Thoracic aorta (tissue), 2 donors: ENCODE measurements at regions not wholly inside any gene's neighbourhood (a gene's known extent, or its start where the extent isn't known, plus 50 kb on each side); places are given as distances from the start of the nearest gene placed in this dataset.

Experiments
- ATAC-seq: fragments of 150-250 bp; one replicate; pipeline ENCODE4 v1.8.0; 2017; ENCODE audit warnings: low read depth; ENCODE audit not compliant: insufficient number of reproducible peaks, low FRiP score
- DNase-seq: peaks from one replicate; pipeline ENCODE4 v3.0.0-alpha.2; 2020; ENCODE audit warnings: low spot score
- H3K27ac ChIP-seq, 2 donors: fragments of 200-600 bp; sonication (generic); 1 replicate in 1 of 2; 2 replicates in 1 of 2; pipeline ENCODE4 v1.5.1; 2016; ENCODE audit warnings: mild to moderate bottlenecking in 2 of 2, moderate library complexity in 2 of 2
- H3K27me3 ChIP-seq: fragments of 200-600 bp; sonication (generic); replicated peaks from 2 replicates; pipeline ENCODE4 v1.6.0; 2016; ENCODE audit warnings: mild to moderate bottlenecking; ENCODE audit not compliant: insufficient read depth
- H3K36me3 ChIP-seq: fragments of 200-600 bp; sonication (generic); one replicate; pipeline ENCODE4 v1.5.1; 2016
- H3K4me1 ChIP-seq, 2 donors: fragments of 200-600 bp; sonication (generic); 1 replicate in 1 of 2; 2 replicates in 1 of 2; pipeline versions ENCODE4 v1.5.1 to v1.6.0; 2016; ENCODE audit warnings: low read depth in 2 of 2, mild to moderate bottlenecking in 1 of 2; ENCODE audit not compliant: control insufficient read depth in 1 of 2
- H3K4me3 ChIP-seq: fragments of 200-600 bp; sonication (generic); 2 replicates; pipeline ENCODE4 v1.5.1; 2016; ENCODE audit warnings: mild to moderate bottlenecking
- H3K9me3 ChIP-seq: fragments of 200-600 bp; sonication (generic); 2 replicates; pipeline ENCODE4 v1.5.1; 2016
- TF ChIP-seq, protein P1 (sequence below): fragments of 200-600 bp; sonication (generic); IDR thresholded peaks from one replicate; pipeline ENCODE4 v1.5.1; 2019; ENCODE audit warnings: antibody characterized with exemption

DNA sequence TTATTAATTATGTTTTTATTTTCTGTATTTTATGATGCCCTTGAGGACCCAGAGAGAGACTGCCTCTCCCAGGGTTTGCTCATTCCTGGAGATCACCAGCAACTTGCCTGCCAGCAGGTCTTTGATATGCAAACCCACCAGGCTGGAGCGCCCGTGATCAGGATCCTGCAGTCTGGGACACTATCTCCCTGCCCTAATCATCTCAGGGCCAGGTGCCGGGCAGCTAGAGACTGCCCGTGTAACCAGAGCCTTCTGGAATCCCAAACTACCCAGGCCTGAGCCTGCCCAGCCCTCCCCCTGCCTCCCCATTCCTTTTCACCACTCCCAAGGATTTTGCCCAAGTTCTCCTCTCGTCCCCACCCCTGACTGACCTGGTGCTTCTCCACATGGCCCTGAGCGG lies 52.2 kb upstream of the B3GAT1 start:
- Histone ChIP-seq H3K4me3 (no peak overlapping the region), H3K36me3 (no peaks in the 10 kb centered on the region), H3K4me1 (no peaks in the 10 kb centered on the region), H3K27ac (no peak overlapping the region), H3K27me3 (no peaks in the 10 kb centered on the region), H3K9me3 (no peaks in the 10 kb centered on the region)
- TF ChIP-seq, protein P1, sequence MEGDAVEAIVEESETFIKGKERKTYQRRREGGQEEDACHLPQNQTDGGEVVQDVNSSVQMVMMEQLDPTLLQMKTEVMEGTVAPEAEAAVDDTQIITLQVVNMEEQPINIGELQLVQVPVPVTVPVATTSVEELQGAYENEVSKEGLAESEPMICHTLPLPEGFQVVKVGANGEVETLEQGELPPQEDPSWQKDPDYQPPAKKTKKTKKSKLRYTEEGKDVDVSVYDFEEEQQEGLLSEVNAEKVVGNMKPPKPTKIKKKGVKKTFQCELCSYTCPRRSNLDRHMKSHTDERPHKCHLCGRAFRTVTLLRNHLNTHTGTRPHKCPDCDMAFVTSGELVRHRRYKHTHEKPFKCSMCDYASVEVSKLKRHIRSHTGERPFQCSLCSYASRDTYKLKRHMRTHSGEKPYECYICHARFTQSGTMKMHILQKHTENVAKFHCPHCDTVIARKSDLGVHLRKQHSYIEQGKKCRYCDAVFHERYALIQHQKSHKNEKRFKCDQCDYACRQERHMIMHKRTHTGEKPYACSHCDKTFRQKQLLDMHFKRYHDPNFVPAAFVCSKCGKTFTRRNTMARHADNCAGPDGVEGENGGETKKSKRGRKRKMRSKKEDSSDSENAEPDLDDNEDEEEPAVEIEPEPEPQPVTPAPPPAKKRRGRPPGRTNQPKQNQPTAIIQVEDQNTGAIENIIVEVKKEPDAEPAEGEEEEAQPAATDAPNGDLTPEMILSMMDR, result no peak
- ATAC-seq (no peak), DNase-seq (no peak)

- no peak for DNase-seq
- Histone ChIP-seq H3K9me3 (no peaks in the 10 kb centered on the region), H3K4me3 (no peak overlapping the region), H3K36me3 (no peaks in the 10 kb centered on the region), H3K27me3 (no peaks in the 10 kb centered on the region), H3K4me1 (no peaks in the 10 kb centered on the region), H3K27ac (no peak overlapping the region)
- TF ChIP-seq, protein P1, result no peak
- ATAC-seq, result no peak
These were observed 51.7 kb upstream of the B3GAT1 start for GRCh38 chr11:134463716-134464115.
